ENCODE measurements at regions not wholly inside any gene's neighbourhood (a gene's known extent, or its start where the extent isn't known, plus 50 kb on each side); places are given as distances from the start of the nearest gene placed in this dataset.

- CTCF ChIA-PET = no interaction called here
- no peak for TF ChIP-seq CTCF (conservative IDR thresholded peaks at IDR 0.05; ENCODE audit: low read depth)
- DNase-seq (ENCODE audit: low spot score) = no peak
- no peak overlapping the region for H3K27ac ChIP-seq
- POLR2A ChIA-PET (ENCODE audit: low non-redundant PET) = no interaction called here
These were observed 141.6 kb upstream of the SLC24A3 start for GRCh38 chr20:19070681-19071445.

GRCh38 chr20:19071446-19071725 is 141.1 kb upstream of the SLC24A3 start:
- ChIA-PET CTCF (no interaction called here), POLR2A (ENCODE audit: low non-redundant PET) (no interaction called here)
- DNase-seq (ENCODE audit: low spot score) = no peak
- H3K27ac ChIP-seq = no peak overlapping the region
- no peak for TF ChIP-seq CTCF (conservative IDR thresholded peaks at IDR 0.05; ENCODE audit: low read depth)

DNA sequence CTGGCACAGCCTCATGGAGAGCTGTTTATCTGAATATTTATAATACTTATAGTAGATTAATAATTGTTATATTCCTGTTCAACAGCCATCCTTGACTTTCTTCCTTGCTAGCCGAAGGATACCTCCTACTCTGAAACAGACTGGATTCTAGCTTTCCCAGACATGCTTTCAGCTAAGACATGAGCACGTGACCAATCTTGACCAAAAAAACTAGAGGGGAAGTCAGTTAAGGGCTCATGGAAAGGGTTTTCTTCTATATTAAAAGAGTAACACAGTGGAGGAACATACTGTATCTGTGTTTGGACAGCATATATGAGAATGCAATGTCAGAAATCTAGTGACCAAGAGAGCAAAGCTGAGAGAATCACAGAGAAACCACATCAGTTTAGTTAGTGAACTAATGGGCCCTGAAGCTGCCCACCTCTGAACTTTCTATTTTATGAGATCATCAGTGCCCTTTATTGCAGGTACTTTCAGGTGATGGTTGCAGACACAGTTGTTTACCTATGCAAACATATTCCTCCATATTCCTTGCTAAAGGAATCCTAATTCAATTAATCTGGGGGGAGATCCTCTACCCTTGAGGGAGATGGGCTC is 140.4 kb upstream of the SLC24A3 start:
- no peak for DNase-seq (ENCODE audit: low spot score)
- no peak for TF ChIP-seq CTCF (conservative IDR thresholded peaks at IDR 0.05; ENCODE audit: low read depth)
- ChIA-PET POLR2A (ENCODE audit: low non-redundant PET) (no interaction called here), CTCF (no interaction called here)
- H3K27ac ChIP-seq = no peak overlapping the region

GRCh38 chr20:19072988-19073387 is 139.5 kb upstream of the SLC24A3 start:
- no peak for DNase-seq (ENCODE audit: low spot score)
- ChIA-PET POLR2A (ENCODE audit: low non-redundant PET) (no interaction called here), CTCF (interaction anchor here (0.6 kb wide), 1 partner anchor 134 kb away, joined by 3 read pairs; no protein-coding TSS in a partner anchor)
- no peak overlapping the region for H3K27ac ChIP-seq
- no peak for TF ChIP-seq CTCF (conservative IDR thresholded peaks at IDR 0.05; ENCODE audit: low read depth)

DNA sequence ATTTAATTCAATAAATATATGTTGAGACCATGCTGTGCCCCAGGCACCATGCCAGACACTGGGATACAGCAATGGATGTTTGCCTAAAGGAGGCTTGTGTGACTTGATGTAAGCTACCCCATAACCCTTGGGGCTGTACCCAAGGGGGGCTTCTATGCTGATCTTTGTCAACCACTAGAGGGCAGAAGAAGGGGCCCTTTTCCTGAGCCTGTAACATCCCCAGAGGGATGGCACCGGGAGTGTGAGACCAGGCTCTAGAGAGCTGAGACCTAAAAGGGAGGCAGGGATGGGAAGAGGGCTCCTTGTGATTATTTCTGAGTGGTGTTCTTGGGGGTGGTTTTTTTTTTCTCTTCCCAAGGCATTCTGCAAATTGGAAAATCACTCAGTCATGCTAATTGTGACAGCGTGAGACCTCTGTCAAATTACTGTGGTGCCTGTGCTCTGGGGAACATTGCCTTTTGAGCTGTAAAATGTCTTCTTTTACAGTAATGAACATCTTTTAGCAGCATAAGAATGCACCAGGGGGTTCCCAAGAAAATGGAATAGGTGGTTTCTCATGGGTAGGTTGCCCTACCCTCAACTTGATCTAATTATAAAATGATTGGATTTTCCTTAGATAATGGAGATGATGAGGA is 138.7 kb upstream of the SLC24A3 start:
- ChIA-PET POLR2A (ENCODE audit: low non-redundant PET) (no interaction called here), CTCF (interaction anchor here (0.6 kb wide), 1 partner anchor 135 kb away, joined by 3 read pairs; no protein-coding TSS in a partner anchor)
- no peak overlapping the region for H3K27ac ChIP-seq
- DNase-seq (ENCODE audit: low spot score) = no peak
- TF ChIP-seq CTCF (conservative IDR thresholded peaks at IDR 0.05; ENCODE audit: low read depth) = peak; percentile 18; the same call in 1 of the 2 replicates

DNA sequence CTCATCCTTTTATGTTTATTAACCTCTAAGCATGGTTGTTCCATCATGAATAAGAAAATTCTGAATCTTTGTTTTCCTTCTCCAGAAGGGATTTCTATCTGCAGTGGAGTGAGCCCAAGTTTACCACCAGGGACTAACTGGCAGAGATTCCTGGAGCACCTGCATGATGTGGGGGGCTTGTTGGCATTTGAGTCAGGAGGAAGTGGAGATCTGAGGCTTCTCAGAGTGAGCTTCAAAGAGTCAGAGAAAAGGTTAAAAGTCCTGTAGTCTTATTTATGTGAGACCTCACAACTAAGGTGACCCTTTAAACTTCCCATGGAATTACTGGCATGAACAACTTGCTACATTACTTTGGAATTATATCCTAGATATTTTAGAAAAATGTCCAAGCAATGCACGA is 138.1 kb upstream of the SLC24A3 start:
- no peak for TF ChIP-seq CTCF (conservative IDR thresholded peaks at IDR 0.05; ENCODE audit: low read depth)
- no peak overlapping the region for H3K27ac ChIP-seq
- DNase-seq (ENCODE audit: low spot score) = no peak
- CTCF ChIA-PET = no interaction called here
- POLR2A ChIA-PET (ENCODE audit: low non-redundant PET) = no interaction called here
